Liver (tissue), 8 donors: ENCODE measurements at regions not wholly inside any gene's neighbourhood (a gene's known extent, or its start where the extent isn't known, plus 50 kb on each side); places are given as distances from the start of the nearest gene placed in this dataset.

Source experiments
- DNase-seq: peaks from one replicate; pipeline ENCODE4 v3.0.0-alpha.2; 2017; ENCODE audit warnings: low spot score
- H3K27ac ChIP-seq, 2 donors: one replicate each; pipeline ENCODE4 v1.7.0; 2013; ENCODE audit warnings: inconsistent platforms in 2 of 2, low read length in 2 of 2, control low read depth in 1 of 2, low read depth in 1 of 2, mild to moderate bottlenecking in 1 of 2
- H3K27me3 ChIP-seq, 4 donors: one replicate each; pipeline versions ENCODE4 v1.6.1 to v1.7.0; 2013; ENCODE audit warnings: low read length in 3 of 4, inconsistent platforms in 1 of 4, mild to moderate bottlenecking in 1 of 4, moderate library complexity in 1 of 4; ENCODE audit not compliant: control insufficient read depth in 4 of 4, insufficient read depth in 4 of 4
- H3K36me3 ChIP-seq, 4 donors: one replicate each; pipeline versions ENCODE4 v1.6.1 to v1.7.0; 2013; ENCODE audit warnings: low read length in 3 of 4, mild to moderate bottlenecking in 3 of 4, low read depth in 1 of 4, moderate library complexity in 1 of 4; ENCODE audit not compliant: control insufficient read depth in 4 of 4, insufficient read depth in 3 of 4
- H3K4me1 ChIP-seq, 4 donors: one replicate each; pipeline versions ENCODE4 v1.6.1 to v1.7.0; 2013; ENCODE audit warnings: low read length in 3 of 4, mild to moderate bottlenecking in 3 of 4, moderate library complexity in 1 of 4; ENCODE audit not compliant: control insufficient read depth in 4 of 4, insufficient read depth in 4 of 4
- H3K4me3 ChIP-seq, 3 donors: one replicate each; pipeline versions ENCODE4 v1.6.1 to v1.7.0; 2013; ENCODE audit warnings: low read length in 3 of 3, control low read depth in 1 of 3, low read depth in 1 of 3, mild to moderate bottlenecking in 1 of 3
- H3K9ac ChIP-seq, 2 donors: one replicate each; pipeline ENCODE4 v1.7.0; 2013; ENCODE audit warnings: low read length in 2 of 2, mild to moderate bottlenecking in 2 of 2, moderate library complexity in 2 of 2, control low read depth in 1 of 2, low read depth in 1 of 2
- H3K9me3 ChIP-seq, 4 donors: one replicate each; pipeline versions ENCODE4 v1.6.1 to v1.7.0; 2013; ENCODE audit warnings: low read length in 3 of 4; ENCODE audit not compliant: control insufficient read depth in 4 of 4
- ATF3 ChIP-seq: IDR thresholded peaks from 2 replicates; pipeline ENCODE4 v1.6.1; 2016; ENCODE audit warnings: antibody characterized with exemption
- CTCF ChIP-seq: fragments of 150-350 bp; IDR thresholded peaks from 2 replicates; pipeline ENCODE4 v1.5.1; 2017; ENCODE audit warnings: improper control_type of control experiment, low read depth, low read length; ENCODE audit not compliant: missing input control
- EGR1 ChIP-seq, 2 donors: IDR thresholded peaks; 2 replicates each; pipeline ENCODE4 v1.6.1; 2016 to 2018; ENCODE audit warnings: antibody characterized with exemption in 2 of 2, low read depth in 2 of 2
- FOXA2 ChIP-seq: IDR thresholded peaks from 2 replicates; pipeline ENCODE4 v1.6.1; 2016; ENCODE audit warnings: antibody characterized with exemption
- GABPA ChIP-seq, 2 donors: IDR thresholded peaks in 1 of 2; conservative IDR thresholded peaks in 1 of 2; 2 replicates each; pipeline ENCODE4 v1.6.1; 2016; ENCODE audit warnings: antibody characterized with exemption in 2 of 2, mild to moderate bottlenecking in 1 of 2, moderate library complexity in 1 of 2
- HNF4G ChIP-seq: IDR thresholded peaks from 2 replicates; pipeline ENCODE4 v1.6.1; 2016; ENCODE audit warnings: antibody characterized with exemption
- JUND ChIP-seq, 2 donors: IDR thresholded peaks; 2 replicates each; pipeline ENCODE4 v1.6.1; 2016; ENCODE audit warnings: antibody characterized with exemption in 2 of 2
- MAX ChIP-seq: IDR thresholded peaks from 2 replicates; pipeline ENCODE4 v1.6.1; 2016; ENCODE audit warnings: antibody characterized with exemption
- NR2F2 ChIP-seq: IDR thresholded peaks from 2 replicates; pipeline ENCODE4 v1.6.1; 2016; ENCODE audit warnings: antibody characterized with exemption
- RXRA ChIP-seq, 2 donors: IDR thresholded peaks; 2 replicates each; pipeline ENCODE4 v1.6.1; 2017 to 2018; ENCODE audit warnings: antibody characterized with exemption in 2 of 2, mild to moderate bottlenecking in 1 of 2
- SP1 ChIP-seq: IDR thresholded peaks from 2 replicates; pipeline ENCODE4 v1.6.1; 2018; ENCODE audit warnings: antibody characterized with exemption, mild to moderate bottlenecking
- YY1 ChIP-seq: IDR thresholded peaks from 2 replicates; pipeline ENCODE4 v1.6.1; 2016; ENCODE audit warnings: antibody characterized with exemption, mild to moderate bottlenecking
- ZBTB33 ChIP-seq: IDR thresholded peaks from 2 replicates; pipeline ENCODE4 v1.6.1; 2016; ENCODE audit warnings: antibody characterized with exemption
- WGBS: extraction: QIAGEN DNeasy Blood & Tissue Kit; methylation state at CpG from one replicate; pipeline ENCODE4 v1.1.7; 2013; 5-methylcytosine and 5-hydroxymethylcytosine counted together
- donor health status: healthy.
- donor health status: healthy.
- donor health status: healthy.
- donor health status: healthy.
- donor health status: healthy.

GRCh38 chr3:6147883-6148282 is 713.0 kb upstream of the GRM7 start:
- H3K36me3 ChIP-seq, result no peaks in the 10 kb centered on the region
- 87% methylated on average over 6 of the region's 6 CpGs for WGBS

GRCh38 chr3:6155650-6156338 is 705.1 kb upstream of the GRM7 start:
- 73% methylated on average over 4 of the region's 4 CpGs for WGBS
- H3K9me3 ChIP-seq, result no peaks in the 10 kb centered on the region
- H3K36me3 ChIP-seq, result no peaks in the 10 kb centered on the region
- H3K4me3 ChIP-seq, result no peak overlapping the region
- H3K27ac ChIP-seq, result no peak overlapping the region
- TF ChIP-seq EGR1 (IDR thresholded peaks at IDR 0.05; ENCODE audit: low read depth in 2 of 2) (no peak), ZBTB33 (no peak), MAX (no peak), HNF4G (no peak), NR2F2 (no peak)
- DNase-seq, result no peak
- no peak overlapping the region for H3K9ac ChIP-seq
- no peaks in the 10 kb centered on the region for H3K4me1 ChIP-seq
- no peaks in the 10 kb centered on the region for H3K27me3 ChIP-seq

More at GRCh38 chr3:6147883-6148282, 713.0 kb upstream of the GRM7 start:
- Histone ChIP-seq H3K4me1 (no peaks in the 10 kb centered on the region), H3K27ac (no peak overlapping the region), H3K4me3 (no peak overlapping the region), H3K9ac (no peak overlapping the region), H3K27me3 (no peaks in the 10 kb centered on the region), H3K9me3 (no peaks in the 10 kb centered on the region)
- no peak for DNase-seq
- no peak for TF ChIP-seq GABPA (IDR thresholded peaks at IDR 0.05 in 1 of 2, conservative IDR thresholded peaks at IDR 0.05 in 1 of 2)
- no peak for TF ChIP-seq JUND (IDR thresholded peaks at IDR 0.05)
- TF ChIP-seq NR2F2, result no peak
- TF ChIP-seq RXRA (IDR thresholded peaks at IDR 0.05), result no peak
- no peak for TF ChIP-seq ATF3
- TF ChIP-seq HNF4G, result no peak
- no peak for TF ChIP-seq EGR1 (IDR thresholded peaks at IDR 0.05; ENCODE audit: low read depth in 2 of 2)
- no peak for TF ChIP-seq FOXA2

- Histone ChIP-seq H3K4me1 (no peaks in the 10 kb centered on the region), H3K27me3 (no peaks in the 10 kb centered on the region), H3K27ac (no peak overlapping the region), H3K9ac (no peak overlapping the region), H3K4me3 (no peak overlapping the region), H3K36me3 (no peaks in the 10 kb centered on the region), H3K9me3 (no peaks in the 10 kb centered on the region)
- 85% methylated on average over 6 of the region's 6 CpGs for WGBS
- TF ChIP-seq HNF4G (no peak), SP1 (no peak), EGR1 (IDR thresholded peaks at IDR 0.05; ENCODE audit: low read depth in 2 of 2) (no peak)
- no peak for DNase-seq
These were observed 695.0 kb upstream of the GRM7 start for GRCh38 chr3:6165951-6166350.

- H3K27me3 ChIP-seq, result no peaks in the 10 kb centered on the region
- no peak overlapping the region for H3K4me3 ChIP-seq
- no peaks in the 10 kb centered on the region for H3K36me3 ChIP-seq
- no peak for TF ChIP-seq YY1
- no peak for TF ChIP-seq CTCF
- TF ChIP-seq RXRA (IDR thresholded peaks at IDR 0.05), result no peak
- DNase-seq, result no peak
- WGBS, result 62% methylated on average over 8 of the region's 8 CpGs
- no peak overlapping the region for H3K27ac ChIP-seq
- H3K4me1 ChIP-seq, result no peaks in the 10 kb centered on the region
- H3K9me3 ChIP-seq, result no peaks in the 10 kb centered on the region
- no peak overlapping the region for H3K9ac ChIP-seq
These were observed 692.7 kb upstream of the GRM7 start for GRCh38 chr3:6168256-6168655.
